ENCODE measurements at regions not wholly inside any gene's neighbourhood (a gene's known extent, or its start where the extent isn't known, plus 50 kb on each side); places are given as distances from the start of the nearest gene placed in this dataset.

GRCh38 chr2:235223011-235223410, 270.8 kb upstream of the AGAP1 start:
- TF ChIP-seq CTCF (IDR thresholded peaks at IDR 0.05): no peak
- no peak for TF ChIP-seq POLR2A (IDR thresholded peaks at IDR 0.05)
- no peak for TF ChIP-seq EP300 (IDR thresholded peaks at IDR 0.05)
- no peak for TF ChIP-seq POLR2AphosphoS5 (IDR thresholded peaks at IDR 0.05)

Data from sigmoid colon (tissue), 4 donors.